Keratinocyte (primary cell): ENCODE measurements at regions not wholly inside any gene's neighbourhood (a gene's known extent, or its start where the extent isn't known, plus 50 kb on each side); places are given as distances from the start of the nearest gene placed in this dataset.

Experiments
- EZH2 ChIP-seq: IDR thresholded peaks from one replicate; pipeline ENCODE4 v1.6.1; 2012; ENCODE audit warnings: inconsistent platforms, mild to moderate bottlenecking, low read length, moderate library complexity
- TF ChIP-seq, protein P1 (sequence below), 3 experiments: IDR thresholded peaks in 1 of 3; conservative IDR thresholded peaks in 1 of 3; optimal IDR thresholded peaks in 1 of 3; 2 replicates in 2 of 3; 3 replicates in 1 of 3; pipeline versions ENCODE3 to v1.5.1; 2011; ENCODE audit warnings: low read length in 3 of 3, mild to moderate bottlenecking in 3 of 3, moderate library complexity in 2 of 3, control low read depth in 1 of 3, inconsistent platforms in 1 of 3; ENCODE audit not compliant: insufficient read depth in 2 of 3; ENCODE audit errors: extremely low read depth in 1 of 3

DNA sequence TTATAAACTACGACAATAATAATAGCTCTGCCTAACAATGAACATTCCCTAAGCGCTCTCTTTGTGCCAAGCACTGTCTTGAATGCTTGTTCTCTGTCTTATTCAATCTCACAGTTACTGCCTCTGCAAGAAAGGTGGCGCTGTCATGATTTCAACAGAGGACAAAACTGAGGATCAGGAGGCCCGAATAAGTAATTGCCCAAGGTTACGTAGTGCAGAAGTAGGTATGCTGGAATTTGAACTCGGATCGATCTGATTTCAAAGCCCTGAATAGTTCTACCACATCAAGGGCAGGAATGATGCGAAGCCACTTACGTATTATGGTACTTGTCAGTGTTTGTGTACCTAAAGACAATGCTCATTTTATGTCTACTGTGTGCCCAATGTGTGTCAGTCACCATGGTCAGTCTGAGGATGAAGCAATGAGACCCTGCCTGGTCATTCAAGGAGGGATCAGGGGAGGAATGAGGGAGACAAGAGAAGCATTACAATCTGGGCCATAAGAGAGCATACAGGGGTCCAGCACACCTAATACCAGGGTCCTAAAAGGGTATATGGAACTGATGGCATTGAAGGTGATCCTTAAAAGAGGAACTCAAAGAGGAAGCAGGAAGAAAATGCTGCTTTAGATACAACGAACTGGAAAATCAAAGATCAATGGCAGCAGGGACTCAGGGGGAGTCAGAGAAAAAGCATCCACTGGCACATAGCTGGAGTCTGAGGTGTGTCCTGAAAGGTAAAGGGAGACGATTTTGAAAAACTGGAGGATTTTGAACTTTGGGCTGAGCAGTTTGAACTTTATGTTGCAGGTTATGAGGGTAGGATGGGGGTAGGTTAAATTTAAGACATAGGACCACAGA is 389.2 kb downstream of the PLPP3 start:
- TF ChIP-seq, protein P1, sequence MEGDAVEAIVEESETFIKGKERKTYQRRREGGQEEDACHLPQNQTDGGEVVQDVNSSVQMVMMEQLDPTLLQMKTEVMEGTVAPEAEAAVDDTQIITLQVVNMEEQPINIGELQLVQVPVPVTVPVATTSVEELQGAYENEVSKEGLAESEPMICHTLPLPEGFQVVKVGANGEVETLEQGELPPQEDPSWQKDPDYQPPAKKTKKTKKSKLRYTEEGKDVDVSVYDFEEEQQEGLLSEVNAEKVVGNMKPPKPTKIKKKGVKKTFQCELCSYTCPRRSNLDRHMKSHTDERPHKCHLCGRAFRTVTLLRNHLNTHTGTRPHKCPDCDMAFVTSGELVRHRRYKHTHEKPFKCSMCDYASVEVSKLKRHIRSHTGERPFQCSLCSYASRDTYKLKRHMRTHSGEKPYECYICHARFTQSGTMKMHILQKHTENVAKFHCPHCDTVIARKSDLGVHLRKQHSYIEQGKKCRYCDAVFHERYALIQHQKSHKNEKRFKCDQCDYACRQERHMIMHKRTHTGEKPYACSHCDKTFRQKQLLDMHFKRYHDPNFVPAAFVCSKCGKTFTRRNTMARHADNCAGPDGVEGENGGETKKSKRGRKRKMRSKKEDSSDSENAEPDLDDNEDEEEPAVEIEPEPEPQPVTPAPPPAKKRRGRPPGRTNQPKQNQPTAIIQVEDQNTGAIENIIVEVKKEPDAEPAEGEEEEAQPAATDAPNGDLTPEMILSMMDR (optimal IDR thresholded peaks at IDR 0.05 in 1 of 3, IDR thresholded peaks at IDR 0.05 in 1 of 3, conservative IDR thresholded peaks at IDR 0.05 in 1 of 3; ENCODE audit: extremely low read depth in 1 of 3, insufficient read depth in 2 of 3, low read length in 3 of 3), result peak in 1 of 3 experiments; percentile 12
- no peak for TF ChIP-seq EZH2
